GM18520 (cell line): ENCODE measurements at regions not wholly inside any gene's neighbourhood (a gene's known extent, or its start where the extent isn't known, plus 50 kb on each side); places are given as distances from the start of the nearest gene placed in this dataset.

Experiments
- ATAC-seq: cut with Tn5 transposase; IDR thresholded peaks from one replicate; pipeline ENCODE4 v1.9.1; 2021; ENCODE audit not compliant: unreplicated experiment

- no peak for ATAC-seq
Measured at GRCh38 chr3:95097493-95097892, 1034.6 kb downstream of the NSUN3 start.

DNA sequence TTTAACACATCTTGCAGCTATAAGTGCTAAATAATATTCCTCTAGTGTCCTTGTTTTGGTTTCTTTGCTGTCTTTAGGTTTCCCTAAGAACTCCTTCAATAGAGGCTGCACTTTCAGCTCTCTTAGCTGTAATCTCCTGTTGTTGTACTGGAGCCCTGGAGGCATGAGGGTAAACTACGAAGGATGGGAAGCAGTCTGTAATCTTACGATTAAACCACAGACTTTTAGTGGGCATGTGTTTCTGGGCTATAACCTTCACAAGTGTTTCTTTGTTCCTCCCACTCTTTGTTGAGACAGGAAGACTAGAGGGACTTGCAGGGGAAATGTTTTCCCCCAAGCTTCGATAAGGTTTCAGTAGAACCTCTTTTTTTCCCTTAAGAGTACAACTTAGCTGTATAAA, 1058.1 kb downstream of the NSUN3 start:
- ATAC-seq, result no peak

GRCh38 chr3:95123104-95123503, 1060.2 kb downstream of the NSUN3 start:
- no peak for ATAC-seq

DNA sequence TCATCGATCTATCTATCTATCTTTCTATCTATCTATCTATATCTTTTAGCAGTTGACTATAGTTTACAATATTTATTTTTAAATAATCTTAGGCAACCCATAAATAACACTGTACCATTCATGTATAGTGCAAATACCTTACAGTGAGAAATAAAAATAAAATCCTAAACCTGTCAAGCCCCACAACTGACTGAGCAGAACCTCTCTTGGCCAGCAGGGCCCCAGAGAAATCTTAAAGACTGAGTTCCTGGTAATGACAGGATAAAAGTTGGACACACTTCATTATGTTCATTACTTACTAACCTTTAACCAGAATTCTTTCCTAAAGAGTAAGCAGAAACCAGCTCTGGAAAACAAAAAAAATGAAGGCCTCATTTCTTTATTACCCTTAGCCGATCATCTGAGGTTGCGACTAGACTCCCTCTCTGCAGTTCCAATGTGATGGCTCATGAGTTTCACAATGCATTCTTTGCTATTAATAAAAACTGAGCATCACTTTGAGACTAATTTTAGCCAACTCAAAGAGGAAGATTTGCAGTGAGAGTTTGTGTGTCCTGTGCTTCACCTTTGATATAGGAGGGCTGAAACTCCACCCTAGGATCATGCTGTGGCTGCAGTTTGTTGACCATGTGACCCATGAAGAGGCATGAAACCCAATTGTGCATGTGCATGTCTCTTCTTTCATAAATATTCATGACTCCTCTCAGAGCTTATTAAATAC, 1072.0 kb downstream of the NSUN3 start:
- no peak for ATAC-seq

DNA sequence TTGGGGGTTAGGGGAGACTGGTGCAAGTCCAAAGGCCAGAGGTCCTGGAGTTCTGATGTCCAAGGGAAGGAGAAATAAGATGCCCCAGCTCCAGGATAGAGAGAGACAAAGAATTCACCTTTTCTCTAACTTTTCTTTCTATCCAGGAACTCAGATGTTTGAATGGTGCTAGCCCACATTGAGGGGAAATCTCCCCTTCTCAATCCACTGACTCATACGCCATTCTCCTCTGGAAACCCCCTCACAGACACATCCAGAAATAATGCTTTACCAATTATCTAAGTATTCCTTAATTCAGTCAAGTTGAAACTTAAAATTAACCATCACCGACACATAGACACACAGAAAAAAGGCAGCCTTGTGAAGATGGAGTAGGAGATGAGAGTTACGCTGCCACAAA, 1085.2 kb downstream of the NSUN3 start:
- no peak for ATAC-seq

- ATAC-seq, result no peak
Measured at GRCh38 chr3:95151590-95151989, 1088.7 kb downstream of the NSUN3 start.

DNA sequence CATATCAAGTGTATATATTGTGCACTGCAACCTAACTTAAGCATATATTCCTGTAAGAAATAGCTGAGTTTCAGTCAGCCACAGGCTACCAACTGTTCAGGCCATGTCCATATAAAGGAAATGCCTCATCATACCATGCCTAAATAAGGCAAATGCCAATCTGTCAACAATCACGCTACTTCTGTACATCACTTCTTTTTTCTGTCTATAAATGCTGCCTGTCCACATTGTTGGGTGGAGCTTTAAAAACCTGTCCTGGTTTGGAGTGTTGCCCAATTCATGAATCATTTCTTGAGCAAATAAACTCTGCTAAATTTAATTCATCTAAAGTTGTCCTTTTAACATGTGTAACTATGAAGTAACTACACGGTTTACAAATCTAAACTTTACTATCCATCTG, 1091.9 kb downstream of the NSUN3 start:
- no peak for ATAC-seq

DNA sequence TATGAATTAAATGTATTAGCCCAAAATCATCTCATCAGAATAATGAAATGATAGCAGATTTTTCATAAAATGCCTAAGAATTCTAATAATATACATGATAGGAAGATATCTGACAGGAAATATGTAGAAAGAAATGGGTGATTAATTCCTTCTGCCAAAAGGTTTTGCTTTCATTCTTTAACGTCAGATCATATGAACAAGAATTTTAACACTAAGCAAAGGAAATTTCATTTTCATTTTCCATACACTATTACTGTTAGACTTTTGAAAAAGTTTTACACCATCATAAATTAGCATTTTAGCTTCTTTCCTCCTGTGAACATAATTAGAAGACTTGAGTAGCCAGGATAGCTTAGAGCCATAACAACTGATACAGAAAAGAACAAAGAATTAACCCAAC, 1099.9 kb downstream of the NSUN3 start:
- ATAC-seq, result no peak

GRCh38 chr3:95167748-95168147, 1104.9 kb downstream of the NSUN3 start:
- no peak for ATAC-seq

- no peak for ATAC-seq
Measured at GRCh38 chr3:95168526-95168925, 1105.7 kb downstream of the NSUN3 start.

GRCh38 chr3:95172164-95172943, 1109.5 kb downstream of the NSUN3 start:
- no peak for ATAC-seq

GRCh38 chr3:95177096-95177495, 1114.2 kb downstream of the NSUN3 start:
- ATAC-seq, result no peak

DNA sequence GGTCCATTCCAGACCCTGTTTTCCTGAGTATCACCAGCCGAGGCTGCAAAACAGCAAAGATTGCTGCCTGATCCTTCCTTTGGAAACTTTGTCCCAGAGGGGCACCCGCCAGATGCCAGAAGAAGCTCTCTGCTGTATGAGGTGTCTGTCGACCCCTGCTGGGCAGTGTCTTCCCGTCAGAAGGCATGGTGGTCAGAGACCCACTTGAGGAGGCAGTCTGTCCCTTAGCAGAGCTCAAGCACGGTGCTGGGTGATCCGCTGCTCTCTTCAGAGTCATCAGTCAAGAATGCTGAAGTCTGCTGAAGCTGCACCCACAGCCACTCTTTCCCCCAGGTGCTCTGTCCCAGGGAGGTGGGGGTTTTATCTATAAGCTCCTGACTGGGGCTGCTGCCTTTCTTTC, 1121.2 kb downstream of the NSUN3 start:
- no peak for ATAC-seq

DNA sequence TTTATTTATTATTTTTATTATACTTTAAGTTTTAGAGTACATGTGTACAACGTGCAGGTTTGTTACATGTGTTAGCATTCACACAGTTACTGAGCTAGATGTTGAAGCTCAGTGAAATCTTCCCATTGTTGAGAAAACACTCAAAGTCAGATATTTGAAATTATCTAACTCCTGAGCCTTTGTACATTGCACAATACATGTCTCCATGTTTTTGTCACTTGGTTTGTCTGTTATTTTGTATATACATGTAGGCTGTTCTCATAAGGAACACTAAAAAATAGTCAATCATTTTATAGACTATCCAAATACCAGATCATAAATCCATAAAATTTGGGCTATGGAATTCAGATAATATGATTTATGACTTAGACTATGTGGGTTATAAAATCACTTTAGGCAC, 1126.5 kb downstream of the NSUN3 start:
- ATAC-seq, result no peak

- no peak for ATAC-seq
Measured at GRCh38 chr3:95197661-95198060, 1134.8 kb downstream of the NSUN3 start.

- no peak for ATAC-seq
Measured at GRCh38 chr3:95200384-95200783, 1137.5 kb downstream of the NSUN3 start.

GRCh38 chr3:95210878-95211277, 1148.0 kb downstream of the NSUN3 start:
- no peak for ATAC-seq

GRCh38 chr3:95212117-95212516, 1149.3 kb downstream of the NSUN3 start:
- ATAC-seq, result no peak

GRCh38 chr3:95215437-95215957, 1152.6 kb downstream of the NSUN3 start:
- ATAC-seq, result no peak

GRCh38 chr3:95217661-95218060, 1154.8 kb downstream of the NSUN3 start:
- no peak for ATAC-seq

- no peak for ATAC-seq
Measured at GRCh38 chr3:95218484-95218883, 1155.6 kb downstream of the NSUN3 start.

DNA sequence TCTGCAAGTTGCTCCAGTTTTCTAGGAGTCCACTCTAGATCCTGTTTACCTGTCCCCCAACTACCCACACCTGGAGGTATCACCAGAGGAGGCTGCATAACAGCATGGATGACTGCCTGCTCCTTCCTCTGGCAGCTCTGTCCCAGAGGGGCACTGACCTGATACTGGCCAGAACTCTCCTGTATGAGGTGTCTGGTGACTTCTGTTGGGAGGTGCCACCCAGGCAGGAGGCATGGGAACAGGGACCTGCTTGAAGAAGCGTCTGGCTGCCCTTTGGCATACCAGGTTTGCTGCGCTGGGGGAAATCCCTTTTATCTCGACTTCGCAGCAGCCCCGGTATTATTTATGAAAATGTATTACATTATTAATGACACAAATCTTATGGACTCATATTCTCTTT, 1163.6 kb downstream of the NSUN3 start:
- ATAC-seq, result no peak
